CD14-positive monocyte (primary cell): ENCODE measurements at regions not wholly inside any gene's neighbourhood (a gene's known extent, or its start where the extent isn't known, plus 50 kb on each side); places are given as distances from the start of the nearest gene placed in this dataset.

Experiments used
- DNase-seq, 3 donors: peaks; one replicate each; pipeline ENCODE4 v3.0.0-alpha.2; 2011 to 2022
- H2AFZ ChIP-seq: 2 replicates; pipeline ENCODE4 v1.6.0; 2012; ENCODE audit warnings: mild to moderate bottlenecking, low read depth, low read length, inconsistent platforms; ENCODE audit not compliant: insufficient read depth, poor library complexity, severe bottlenecking
- H3K27ac ChIP-seq, 2 donors: 1 replicate in 1 of 2; 2 replicates in 1 of 2; pipeline ENCODE4 v1.5.1; 2012 to 2013; ENCODE audit warnings: low read length in 2 of 2, control low read depth in 1 of 2, inconsistent platforms in 1 of 2, low read depth in 1 of 2, mild to moderate bottlenecking in 1 of 2
- H3K27me3 ChIP-seq, 2 donors: one replicate each; pipeline versions ENCODE4 v1.6.0 to v1.6.1; 2011 to 2013; ENCODE audit warnings: low read length in 2 of 2; ENCODE audit not compliant: control insufficient read depth in 2 of 2, insufficient read depth in 2 of 2
- H3K36me3 ChIP-seq, 2 donors: replicated peaks in 1 of 2; 1 replicate in 1 of 2; 2 replicates in 1 of 2; pipeline versions ENCODE4 v1.5.1 to v1.6.1; 2012 to 2013; ENCODE audit warnings: low read length in 2 of 2, control low read depth in 1 of 2, inconsistent platforms in 1 of 2, mild to moderate bottlenecking in 1 of 2; ENCODE audit not compliant: insufficient read depth in 2 of 2, control insufficient read depth in 1 of 2
- H3K4me1 ChIP-seq, 2 donors: 1 replicate in 1 of 2; 2 replicates in 1 of 2; pipeline versions ENCODE4 v1.5.1 to v1.6.1; 2012 to 2013; ENCODE audit warnings: low read length in 2 of 2, control low read depth in 1 of 2, inconsistent platforms in 1 of 2, mild to moderate bottlenecking in 1 of 2, moderate library complexity in 1 of 2; ENCODE audit not compliant: insufficient read depth in 2 of 2, control insufficient read depth in 1 of 2
- H3K4me2 ChIP-seq: replicated peaks from 2 replicates; pipeline ENCODE3; 2012; ENCODE audit warnings: low read length, moderate library complexity, mild to moderate bottlenecking; ENCODE audit not compliant: poor library complexity, severe bottlenecking; ENCODE audit errors: extremely low read depth
- H3K4me3 ChIP-seq, 3 experiments: fragments of 200-600 bp in 1 of 3; sonication (generic) in 1 of 3; replicated peaks in 1 of 3; 1 replicate in 2 of 3; 2 replicates in 1 of 3; pipeline ENCODE4 v1.5.1; 2011 to 2013; ENCODE audit warnings: low read length in 3 of 3, mild to moderate bottlenecking in 3 of 3, control low read depth in 2 of 3, low read depth in 2 of 3, inconsistent platforms in 1 of 3, moderate library complexity in 1 of 3
- H3K79me2 ChIP-seq: 2 replicates; pipeline ENCODE4 v1.6.0; 2012; ENCODE audit warnings: mild to moderate bottlenecking, control low read depth, inconsistent platforms, low read length, moderate library complexity; ENCODE audit not compliant: insufficient read depth
- H3K9ac ChIP-seq: 2 replicates; pipeline ENCODE4 v1.6.0; 2017; ENCODE audit warnings: low read length, mild to moderate bottlenecking; ENCODE audit not compliant: insufficient read depth, poor library complexity, severe bottlenecking
- H3K9me3 ChIP-seq, 2 donors: replicated peaks in 1 of 2; 1 replicate in 1 of 2; 2 replicates in 1 of 2; pipeline versions ENCODE4 v1.5.1 to v1.6.1; 2012 to 2013; ENCODE audit warnings: low read length in 2 of 2, control low read depth in 1 of 2; ENCODE audit not compliant: control insufficient read depth in 1 of 2, insufficient read depth in 1 of 2
- H4K20me1 ChIP-seq: 2 replicates; pipeline ENCODE4 v1.6.0; 2012; ENCODE audit warnings: mild to moderate bottlenecking, low read length, control low read depth, moderate library complexity; ENCODE audit not compliant: insufficient read depth
- H3K27ac Mint-ChIP-seq, 7 donors: one replicate each; pipeline ENCODE4 v1.8.0; 2020; ENCODE audit warnings: mild to moderate bottlenecking in 7 of 7, mixed read lengths in 7 of 7, moderate library complexity in 6 of 7, inconsistent platforms in 2 of 7
- H3K27me3 Mint-ChIP-seq, 3 donors: one replicate each; pipeline ENCODE4 v1.8.0; 2021 to 2022; ENCODE audit warnings: low read depth in 3 of 3, mild to moderate bottlenecking in 3 of 3, mixed read lengths in 3 of 3, moderate library complexity in 3 of 3, inconsistent platforms in 1 of 3
- H3K36me3 Mint-ChIP-seq, 2 donors: one replicate each; pipeline ENCODE4 v1.8.0; 2020; ENCODE audit warnings: mixed read lengths in 2 of 2, inconsistent platforms in 1 of 2, mild to moderate bottlenecking in 1 of 2
- H3K4me1 Mint-ChIP-seq: one replicate; pipeline ENCODE4 v1.8.0; 2020; ENCODE audit warnings: mild to moderate bottlenecking, mixed read lengths
- H3K4me3 Mint-ChIP-seq, 2 donors: one replicate each; pipeline ENCODE4 v1.8.0; 2020; ENCODE audit warnings: mild to moderate bottlenecking in 2 of 2, mixed read lengths in 2 of 2, moderate library complexity in 1 of 2
- H3K9me3 Mint-ChIP-seq, 7 donors: one replicate each; pipeline ENCODE4 v1.8.0; 2020 to 2022; ENCODE audit warnings: mixed read lengths in 7 of 7, mild to moderate bottlenecking in 6 of 7, moderate library complexity in 6 of 7, inconsistent platforms in 2 of 7
- WGBS: methylation state at CpG from one replicate; pipeline ENCODE4 v1.1.5; 2013; ENCODE audit warnings: missing lambda C conversion rate; ENCODE audit not compliant: insufficient coverage; 5-methylcytosine and 5-hydroxymethylcytosine counted together
- intact Hi-C, 2 donors: fragments of 100-400 bp; cut with micrococcal nuclease; formaldehyde crosslinking; loops; one replicate each; pipeline versions ENCODE4 v1.15.0 to v1.15.1; 2023
- TF ChIP-seq, protein P1 (sequence below): fragments of 200-600 bp; IDR thresholded peaks from one replicate; pipeline ENCODE4 v1.8.0; 2022; ENCODE audit warnings: antibody characterized with exemption, mild to moderate bottlenecking

DNA sequence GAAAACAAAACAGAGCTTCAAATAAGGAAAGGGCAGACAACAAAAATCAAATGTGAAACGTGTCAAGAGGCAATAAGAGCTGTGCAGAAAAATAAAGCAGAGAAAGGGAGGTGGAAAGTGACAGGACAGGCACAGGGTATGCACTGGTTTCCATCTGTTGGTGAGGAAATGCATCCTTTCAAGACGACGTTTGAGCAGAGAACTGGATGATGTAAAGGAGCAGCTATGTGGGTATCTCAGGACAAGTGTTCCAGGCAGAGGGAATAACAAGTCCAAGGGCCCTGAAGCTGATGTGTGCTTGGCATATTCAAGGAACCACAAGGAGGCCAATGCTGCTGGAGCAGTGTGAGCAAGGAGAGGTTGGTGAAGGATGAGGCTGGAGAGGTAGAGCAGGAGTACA is 168.9 kb upstream of the SERPINE2 start:
- H3K36me3 ChIP-seq, result no peaks in the 10 kb centered on the region
- no peak overlapping the region for H3K4me3 Mint-ChIP-seq
- intact Hi-C loops, result no loop called here

DNA sequence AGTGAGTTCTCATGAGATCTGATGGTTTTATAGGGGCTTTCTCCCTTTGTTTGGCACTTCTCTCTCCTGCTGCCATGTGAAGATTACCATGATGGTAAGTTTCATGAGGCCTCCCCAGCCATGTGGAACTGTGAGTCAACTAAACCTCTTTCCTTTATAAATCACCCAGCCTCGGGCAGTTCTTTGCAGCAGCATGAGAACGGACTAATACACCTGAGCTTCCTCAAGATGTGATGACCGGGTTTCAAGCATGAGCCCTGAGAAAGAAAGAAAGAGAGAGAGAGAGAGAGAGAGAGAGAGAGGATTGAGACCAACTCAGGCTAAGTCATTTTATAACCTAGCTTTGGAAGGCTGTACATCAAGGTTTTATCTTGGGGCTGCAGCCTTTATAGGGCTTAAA is 167.7 kb upstream of the SERPINE2 start:
- Histone ChIP-seq H4K20me1 (no peaks in the 10 kb centered on the region), H3K4me3 (no peak overlapping the region), H3K9ac (no peak overlapping the region), H3K4me2 (no peak overlapping the region), H3K27ac (no peak overlapping the region), H3K36me3 (no peaks in the 10 kb centered on the region), H3K9me3 (no peaks in the 10 kb centered on the region), H3K79me2 (no peaks in the 10 kb centered on the region), H2AFZ (no peak overlapping the region), H3K27me3 (no peaks in the 10 kb centered on the region), H3K4me1 (no peaks in the 10 kb centered on the region)
- 100% methylated on average over 1 of the region's 3 CpGs for WGBS
- Mint-ChIP-seq H3K9me3 (peaks cover 0 to 2% (median 0%) of the 10 kb centered on the region in 7 donors), H3K27ac (no peak overlapping the region), H3K27me3 (peaks cover 2 to 4% (median 4%) of the 10 kb centered on the region in 3 donors), H3K36me3 (no peaks in the 10 kb centered on the region), H3K4me3 (no peak overlapping the region), H3K4me1 (no peaks in the 10 kb centered on the region)
- TF ChIP-seq, protein P1, sequence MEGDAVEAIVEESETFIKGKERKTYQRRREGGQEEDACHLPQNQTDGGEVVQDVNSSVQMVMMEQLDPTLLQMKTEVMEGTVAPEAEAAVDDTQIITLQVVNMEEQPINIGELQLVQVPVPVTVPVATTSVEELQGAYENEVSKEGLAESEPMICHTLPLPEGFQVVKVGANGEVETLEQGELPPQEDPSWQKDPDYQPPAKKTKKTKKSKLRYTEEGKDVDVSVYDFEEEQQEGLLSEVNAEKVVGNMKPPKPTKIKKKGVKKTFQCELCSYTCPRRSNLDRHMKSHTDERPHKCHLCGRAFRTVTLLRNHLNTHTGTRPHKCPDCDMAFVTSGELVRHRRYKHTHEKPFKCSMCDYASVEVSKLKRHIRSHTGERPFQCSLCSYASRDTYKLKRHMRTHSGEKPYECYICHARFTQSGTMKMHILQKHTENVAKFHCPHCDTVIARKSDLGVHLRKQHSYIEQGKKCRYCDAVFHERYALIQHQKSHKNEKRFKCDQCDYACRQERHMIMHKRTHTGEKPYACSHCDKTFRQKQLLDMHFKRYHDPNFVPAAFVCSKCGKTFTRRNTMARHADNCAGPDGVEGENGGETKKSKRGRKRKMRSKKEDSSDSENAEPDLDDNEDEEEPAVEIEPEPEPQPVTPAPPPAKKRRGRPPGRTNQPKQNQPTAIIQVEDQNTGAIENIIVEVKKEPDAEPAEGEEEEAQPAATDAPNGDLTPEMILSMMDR, result no peak
- intact Hi-C loops, result no loop called here
- no peak for DNase-seq

More for the DNA sequence above, 168.9 kb upstream of the SERPINE2 start:
- Mint-ChIP-seq H3K27me3 (peaks cover 2 to 4% (median 4%) of the 10 kb centered on the region in 3 donors), H3K36me3 (no peaks in the 10 kb centered on the region), H3K4me1 (no peaks in the 10 kb centered on the region), H3K9me3 (peaks cover 0 to 2% (median 0%) of the 10 kb centered on the region in 7 donors), H3K27ac (no peak overlapping the region)
- TF ChIP-seq, protein P1, result no peak
- Histone ChIP-seq H3K27me3 (no peaks in the 10 kb centered on the region), H2AFZ (no peak overlapping the region), H3K27ac (no peak overlapping the region), H3K4me1 (no peaks in the 10 kb centered on the region), H3K9me3 (no peaks in the 10 kb centered on the region), H4K20me1 (no peaks in the 10 kb centered on the region), H3K4me3 (no peak overlapping the region), H3K9ac (no peak overlapping the region), H3K79me2 (no peaks in the 10 kb centered on the region), H3K4me2 (no peak overlapping the region)
- no peak for DNase-seq
- WGBS, result 74% methylated on average over 3 of the region's 3 CpGs
